Ovary (tissue), 3 donors: ENCODE measurements at regions not wholly inside any gene's neighbourhood (a gene's known extent, or its start where the extent isn't known, plus 50 kb on each side); places are given as distances from the start of the nearest gene placed in this dataset.

Experiments
- POLR2A ChIP-seq: fragments of 450-650 bp; IDR thresholded peaks from one replicate; pipeline ENCODE4 v1.6.1; 2017; ENCODE audit warnings: antibody characterized with exemption, mild to moderate bottlenecking, moderate library complexity
- TF ChIP-seq, protein P1 (sequence below), 3 donors: fragments of 450-650 bp in 2 of 3; fragments of 200-600 bp in 1 of 3; IDR thresholded peaks; one replicate each; pipeline versions ENCODE4 v1.5.1 to v1.8.0; 2016 to 2022; ENCODE audit warnings: antibody characterized with exemption in 3 of 3, mild to moderate bottlenecking in 1 of 3
- donor health status: DM: no; HTN: no; CAD: no.

DNA sequence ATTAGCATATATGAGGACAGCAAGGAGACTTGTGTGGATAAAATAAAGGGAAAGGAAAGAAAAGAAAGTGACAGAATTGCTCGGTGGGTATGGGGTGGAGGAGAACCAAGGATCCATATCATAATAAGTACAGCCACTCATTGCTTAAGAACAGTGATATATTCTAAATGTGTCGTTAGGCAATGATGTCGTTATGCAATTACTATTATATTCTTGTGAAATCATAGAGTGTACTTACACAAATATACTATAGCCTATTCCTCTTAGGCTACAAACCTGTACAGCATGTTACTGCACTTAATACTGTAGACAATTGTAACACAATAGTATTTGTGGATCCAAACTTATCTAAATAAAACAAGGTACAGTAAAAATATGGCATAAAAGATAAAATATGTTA is 271.1 kb downstream of the CCER1 start:
- TF ChIP-seq POLR2A, result no peak
- TF ChIP-seq, protein P1, sequence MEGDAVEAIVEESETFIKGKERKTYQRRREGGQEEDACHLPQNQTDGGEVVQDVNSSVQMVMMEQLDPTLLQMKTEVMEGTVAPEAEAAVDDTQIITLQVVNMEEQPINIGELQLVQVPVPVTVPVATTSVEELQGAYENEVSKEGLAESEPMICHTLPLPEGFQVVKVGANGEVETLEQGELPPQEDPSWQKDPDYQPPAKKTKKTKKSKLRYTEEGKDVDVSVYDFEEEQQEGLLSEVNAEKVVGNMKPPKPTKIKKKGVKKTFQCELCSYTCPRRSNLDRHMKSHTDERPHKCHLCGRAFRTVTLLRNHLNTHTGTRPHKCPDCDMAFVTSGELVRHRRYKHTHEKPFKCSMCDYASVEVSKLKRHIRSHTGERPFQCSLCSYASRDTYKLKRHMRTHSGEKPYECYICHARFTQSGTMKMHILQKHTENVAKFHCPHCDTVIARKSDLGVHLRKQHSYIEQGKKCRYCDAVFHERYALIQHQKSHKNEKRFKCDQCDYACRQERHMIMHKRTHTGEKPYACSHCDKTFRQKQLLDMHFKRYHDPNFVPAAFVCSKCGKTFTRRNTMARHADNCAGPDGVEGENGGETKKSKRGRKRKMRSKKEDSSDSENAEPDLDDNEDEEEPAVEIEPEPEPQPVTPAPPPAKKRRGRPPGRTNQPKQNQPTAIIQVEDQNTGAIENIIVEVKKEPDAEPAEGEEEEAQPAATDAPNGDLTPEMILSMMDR (IDR thresholded peaks at IDR 0.05), result no peak
